NCI-H748 (cell line): ENCODE measurements at regions not wholly inside any gene's neighbourhood (a gene's known extent, or its start where the extent isn't known, plus 50 kb on each side); places are given as distances from the start of the nearest gene placed in this dataset.

ENCODE experiments used
- DNase-seq: peaks from one replicate; lab custom pipeline; 2025; ENCODE audit not compliant: unreplicated experiment; lab: John Stamatoyannopoulos, UW

DNA sequence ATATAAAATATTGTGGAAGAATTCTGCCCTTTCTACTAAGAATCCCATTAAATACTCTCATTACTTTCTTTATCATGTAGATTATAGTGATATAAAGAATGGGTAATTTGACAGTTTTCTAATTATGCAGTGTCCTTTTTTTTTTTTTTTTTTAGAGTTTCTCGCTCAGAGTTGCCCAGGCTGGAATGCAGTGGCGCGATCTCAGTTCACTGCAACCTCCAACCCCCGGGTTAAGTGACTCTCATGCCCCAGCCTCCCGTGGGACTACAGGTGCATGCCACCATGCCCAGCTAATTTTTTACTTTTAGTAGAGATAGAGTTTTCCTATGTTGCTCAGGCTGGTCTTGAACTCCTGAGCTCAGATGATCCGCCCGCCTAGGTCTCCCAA lies 1143.4 kb upstream of the SORCS1 start:
- no peak for DNase-seq

DNA sequence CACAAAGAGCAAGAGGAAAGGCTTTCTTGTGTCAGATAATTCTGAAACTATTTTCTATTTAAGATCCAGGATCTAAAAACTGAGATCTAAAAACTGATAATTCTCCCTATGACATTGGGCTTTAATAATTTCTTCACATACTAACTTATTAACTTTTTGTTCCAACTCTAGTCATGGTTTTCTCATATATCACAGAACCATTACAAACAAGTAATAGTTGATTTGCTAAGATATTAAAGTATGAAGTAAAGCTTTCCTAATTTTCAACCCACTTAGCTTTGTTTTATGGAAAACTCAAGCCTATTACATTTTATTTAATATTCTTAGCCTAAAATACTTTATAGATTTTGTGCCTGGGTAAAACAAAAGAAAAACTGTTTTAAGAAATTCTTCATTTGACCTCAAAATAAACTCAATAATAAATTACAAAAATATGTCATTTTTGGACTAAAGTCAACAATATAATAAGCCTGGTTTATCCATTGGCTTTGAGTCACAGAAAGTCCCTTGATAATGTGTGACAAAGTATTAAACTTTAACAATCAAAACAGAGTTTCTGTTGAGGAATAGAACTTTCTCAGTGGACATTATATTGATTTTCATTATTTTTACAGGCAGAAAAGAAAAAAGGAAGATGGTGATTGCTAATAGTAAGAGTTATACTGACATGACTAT lies 1142.9 kb upstream of the SORCS1 start:
- no peak for DNase-seq

DNA sequence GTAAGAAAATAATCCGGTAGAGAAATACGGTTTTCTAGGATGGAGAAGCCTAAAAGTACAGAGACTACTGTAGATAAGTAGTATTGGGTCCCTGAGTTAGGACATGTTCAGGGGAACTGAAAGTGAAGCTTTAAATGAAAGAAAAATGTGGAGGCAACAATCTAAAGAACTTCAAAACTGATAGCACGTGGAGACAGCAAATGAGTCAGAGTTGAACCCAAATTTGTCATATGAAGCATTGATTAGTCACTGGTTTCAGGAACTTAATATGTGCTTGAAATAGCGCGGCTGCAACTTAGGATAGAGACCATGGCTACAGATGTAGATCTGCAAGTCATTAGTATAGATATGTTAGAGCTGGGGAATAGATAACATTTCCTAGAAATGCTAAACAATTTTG lies 1138.6 kb upstream of the SORCS1 start:
- no peak for DNase-seq

DNA sequence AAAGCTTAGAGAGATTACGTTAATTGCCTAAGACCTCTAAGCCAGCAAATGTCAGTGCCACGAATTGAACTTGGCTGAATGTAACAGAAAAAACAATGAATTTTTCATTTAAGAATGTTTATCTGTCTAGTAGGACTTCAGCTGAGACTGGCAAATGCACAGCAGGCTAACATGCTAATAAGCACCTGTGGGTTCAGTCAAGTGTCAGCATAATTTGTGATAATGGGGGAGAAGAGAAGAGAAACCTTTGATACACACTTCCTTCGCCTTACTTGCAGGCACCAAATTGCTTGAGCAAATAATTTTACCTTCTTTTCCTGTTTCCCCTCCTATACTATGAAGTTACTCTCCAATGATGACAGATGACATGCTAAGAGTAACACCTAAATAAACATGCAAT lies 1136.5 kb upstream of the SORCS1 start:
- peak; percentile 31 for DNase-seq

DNA sequence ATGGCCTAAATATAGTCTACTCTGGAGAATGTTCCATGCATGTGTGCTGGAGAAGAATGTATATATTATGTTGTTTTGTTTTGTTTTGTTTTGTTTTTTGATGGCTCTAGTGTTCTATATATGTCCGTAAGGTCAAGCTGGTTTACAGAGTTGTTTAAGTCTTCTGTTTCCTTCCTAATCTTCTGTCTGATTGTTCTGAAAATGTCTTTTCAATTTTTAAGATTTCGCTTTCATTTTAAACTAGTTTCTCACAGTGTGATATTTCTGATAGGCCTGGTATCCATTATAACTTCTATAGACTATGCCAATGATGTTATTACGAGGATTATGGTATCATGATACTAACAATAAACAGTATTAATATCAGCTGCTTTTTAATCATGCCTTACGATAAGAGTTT lies 1126.3 kb upstream of the SORCS1 start:
- no peak for DNase-seq

DNA sequence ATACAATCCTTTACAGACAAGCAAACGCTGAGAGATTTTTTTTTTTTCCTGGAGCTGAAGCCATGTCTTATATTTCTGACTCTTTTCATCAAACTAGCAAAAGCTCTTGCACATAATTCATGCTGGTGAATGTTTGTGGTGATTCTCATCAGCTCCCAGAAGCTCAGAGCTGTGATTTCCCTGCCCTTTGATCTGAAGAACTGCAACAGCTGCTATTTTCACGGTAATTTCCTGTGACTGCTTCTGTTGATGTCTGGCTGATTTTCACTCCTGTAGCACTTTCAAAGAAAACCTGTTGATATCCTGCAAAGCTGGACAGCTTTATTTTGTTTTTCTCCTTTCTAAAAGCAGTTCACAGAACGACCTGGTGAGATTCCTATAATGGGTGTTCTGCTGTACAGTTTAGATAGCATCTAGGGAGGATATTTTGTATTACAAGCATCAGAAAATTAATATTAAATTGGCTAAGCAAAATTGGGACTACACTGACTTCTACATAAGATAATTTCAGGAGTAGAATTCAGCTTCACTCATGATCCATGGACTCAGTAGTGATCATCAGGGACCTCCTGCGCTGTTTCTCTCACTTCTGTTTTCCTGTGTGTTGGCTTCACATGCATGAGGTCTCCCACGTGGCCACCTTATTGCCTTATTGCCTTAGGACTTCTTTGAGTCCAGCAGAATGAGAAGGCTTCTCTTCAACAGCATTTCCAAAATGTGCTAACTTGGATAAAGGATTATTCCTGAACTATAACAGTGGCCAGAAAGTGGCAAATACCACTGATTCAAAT lies 1111.6 kb upstream of the SORCS1 start:
- no peak for DNase-seq

DNA sequence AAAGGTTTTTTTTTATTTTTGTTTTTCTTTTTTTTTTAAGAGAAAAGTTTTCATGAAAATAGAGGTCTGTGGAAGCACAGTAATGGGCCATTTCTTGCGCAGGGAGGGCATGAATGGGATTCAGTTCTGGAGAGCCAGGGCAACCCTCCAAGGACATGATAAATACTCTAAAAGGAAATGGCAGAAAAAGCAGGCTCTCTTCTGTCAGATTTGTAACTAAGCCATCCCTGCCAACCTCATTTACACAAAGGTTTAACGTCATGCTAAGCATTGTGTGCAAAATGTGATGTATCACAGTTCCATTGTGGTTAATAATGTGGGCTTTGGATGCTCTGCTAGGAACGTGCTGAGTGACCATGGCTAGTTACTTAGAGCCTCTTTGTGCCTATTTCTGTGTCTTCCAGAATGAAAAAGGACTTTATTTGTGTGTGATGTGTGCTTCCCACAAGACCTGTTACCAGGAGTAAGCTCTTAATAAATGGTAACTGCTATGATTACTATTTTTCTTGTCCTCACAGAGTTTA lies 1095.9 kb upstream of the SORCS1 start:
- no peak for DNase-seq

DNA sequence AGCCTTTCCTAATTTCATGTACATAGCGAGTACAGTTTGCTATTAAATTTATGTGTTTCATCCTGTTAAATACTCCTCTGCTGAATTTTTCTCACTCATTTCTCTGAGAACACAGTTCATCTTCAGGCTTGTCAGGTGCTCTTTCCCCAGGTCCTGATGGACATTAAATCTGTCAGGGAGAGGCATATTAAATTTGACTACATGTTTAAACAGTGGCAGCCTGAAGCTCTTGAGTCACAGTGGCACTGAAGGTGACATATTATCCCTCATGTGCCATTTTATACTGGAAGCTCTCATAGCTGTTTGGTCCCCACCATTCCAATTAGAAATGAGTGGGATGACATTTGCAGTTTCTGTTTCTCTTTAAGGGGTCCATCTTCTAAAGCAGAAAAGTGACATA lies 1089.6 kb upstream of the SORCS1 start:
- DNase-seq: peak; percentile 1

DNA sequence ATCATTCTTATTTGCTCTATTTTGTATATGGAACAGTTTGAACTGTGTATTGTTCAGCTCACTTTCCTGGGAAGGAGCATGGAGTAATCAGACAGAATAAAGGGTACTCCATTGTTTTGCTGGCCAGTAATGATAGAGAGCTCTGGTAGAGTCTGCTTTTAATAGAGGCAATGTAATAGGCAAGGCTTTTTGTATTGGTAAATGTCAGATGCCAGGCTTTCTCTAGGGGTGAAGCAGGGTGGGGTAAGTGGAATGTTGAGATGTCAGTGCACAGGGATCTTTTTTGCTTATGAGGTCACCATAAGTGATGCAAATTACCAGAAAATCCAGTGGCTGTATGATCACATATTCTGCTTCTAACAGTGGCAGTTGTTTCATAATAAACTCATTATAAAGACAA lies 1088.3 kb upstream of the SORCS1 start:
- no peak for DNase-seq

DNA sequence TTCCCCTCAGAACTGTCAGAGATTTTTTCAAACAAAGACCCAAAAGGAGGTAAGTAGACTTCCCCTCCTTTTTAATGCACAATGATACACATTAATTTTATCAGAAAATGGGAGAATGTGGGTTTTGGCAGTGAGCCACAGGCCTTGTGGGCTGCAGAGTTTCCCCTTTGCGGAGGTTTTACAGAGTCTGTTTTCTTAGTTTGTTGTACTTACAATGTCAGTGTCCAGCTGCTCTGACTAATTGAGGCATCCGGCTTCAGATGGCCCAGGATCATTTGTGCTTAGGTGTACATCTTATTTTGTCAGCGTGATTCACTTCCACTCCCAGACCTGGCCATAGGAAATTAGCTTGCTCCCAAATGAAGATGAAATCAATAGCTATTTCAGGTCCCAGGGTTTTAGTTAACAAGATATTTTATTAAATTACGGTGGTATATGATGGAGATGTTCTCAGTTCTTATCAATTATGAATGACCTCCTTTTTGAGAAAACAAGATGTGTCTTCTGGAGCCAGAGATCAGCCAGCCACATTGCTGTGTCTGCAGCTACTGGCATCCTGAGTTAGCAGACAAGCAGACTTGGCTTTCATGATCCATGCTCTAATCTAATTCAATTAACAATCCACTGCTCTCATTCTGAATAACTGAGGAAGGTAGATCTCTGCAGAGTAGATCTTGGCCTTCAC lies 1086.6 kb upstream of the SORCS1 start:
- DNase-seq: no peak

DNA sequence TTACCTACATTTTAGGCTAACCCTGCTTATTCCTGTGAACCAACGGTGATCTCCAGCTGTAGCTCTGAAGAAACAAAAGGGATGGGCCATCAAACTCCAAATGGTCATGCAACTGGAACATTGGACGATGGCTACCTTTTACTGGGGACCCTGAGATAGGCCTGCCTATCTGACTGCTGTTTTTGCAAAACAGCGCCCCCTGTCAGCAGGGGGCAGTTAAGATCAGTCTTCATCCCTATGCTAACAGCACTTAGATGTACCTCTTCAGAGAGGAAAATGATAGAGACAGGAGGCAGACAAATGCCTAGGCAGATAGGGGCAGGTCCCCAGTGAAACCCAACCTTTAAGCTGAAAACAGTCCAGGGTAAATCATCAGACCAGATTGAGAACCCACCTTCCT lies 1085.4 kb upstream of the SORCS1 start:
- DNase-seq: no peak

DNA sequence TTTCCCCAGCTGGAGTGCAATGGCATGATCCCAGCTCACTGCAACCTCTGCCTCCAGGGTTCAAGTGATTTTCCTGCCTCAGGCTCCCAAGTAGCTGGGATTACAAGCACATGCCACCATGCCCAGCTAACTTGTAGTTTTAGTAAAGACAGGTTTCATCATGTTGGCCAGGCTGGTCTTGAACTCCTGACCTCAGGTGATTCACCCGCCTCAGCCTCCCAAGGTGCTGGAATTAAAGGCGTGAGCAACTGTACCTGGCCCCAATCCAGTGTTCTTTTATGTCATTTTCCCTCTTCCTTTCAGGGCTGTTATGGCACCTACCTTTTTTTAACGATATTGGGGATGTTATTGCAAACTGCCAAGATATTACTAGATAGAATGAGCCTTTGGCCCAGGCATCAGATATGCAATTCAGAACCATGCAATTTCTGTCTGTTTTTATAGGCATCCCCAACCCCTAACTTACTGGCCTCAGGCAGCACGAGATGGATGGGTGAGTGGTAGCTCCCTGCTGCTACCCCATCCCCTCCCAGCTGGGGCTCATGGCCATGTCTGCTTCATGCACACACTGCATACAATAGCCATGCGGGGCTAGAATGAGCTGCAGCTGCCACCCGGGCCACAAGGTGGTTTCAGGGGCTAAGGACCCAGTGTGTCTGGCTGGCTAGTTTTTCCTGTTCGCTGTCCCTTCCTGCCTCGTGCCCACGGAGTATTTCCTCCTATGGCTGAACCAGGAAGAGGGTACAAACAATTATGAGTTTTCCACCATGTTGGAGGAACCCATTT lies 1080.1 kb upstream of the SORCS1 start:
- no peak for DNase-seq

DNA sequence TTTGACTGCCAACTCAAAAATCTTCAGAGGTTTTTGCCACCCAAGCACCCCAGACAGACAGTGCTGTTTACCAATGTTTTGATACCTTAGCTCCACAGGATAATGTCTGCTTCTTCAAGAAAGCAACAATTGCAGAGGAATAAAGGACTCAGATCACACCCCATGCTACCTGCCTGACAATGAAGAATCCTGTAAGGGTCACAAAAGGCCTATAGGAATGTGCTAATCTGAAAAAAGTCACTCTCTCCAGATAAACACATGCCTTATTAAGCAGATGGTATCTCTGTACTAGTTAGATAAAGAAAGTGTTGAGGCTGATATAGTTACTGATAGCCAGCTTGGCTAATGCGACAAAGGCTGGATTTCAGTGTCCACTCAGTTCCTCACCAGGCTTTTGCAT lies 1076.7 kb upstream of the SORCS1 start:
- no peak for DNase-seq

DNA sequence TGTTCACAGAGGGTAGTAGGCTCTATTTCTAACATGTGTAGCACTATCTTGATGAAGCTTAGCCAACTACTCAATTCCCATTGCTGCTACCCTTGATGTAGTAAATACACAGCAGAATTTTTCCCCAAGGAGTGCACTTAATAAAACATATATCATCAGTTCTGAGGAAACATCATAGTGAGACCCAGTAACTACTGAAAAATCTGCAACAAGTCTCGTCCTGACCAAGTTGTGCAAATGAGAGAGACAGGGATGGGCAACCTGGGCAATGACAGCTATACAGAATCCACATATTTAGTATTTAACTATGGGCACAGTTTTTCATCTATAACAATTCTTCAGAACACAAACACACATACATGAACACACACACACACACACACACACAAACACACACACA lies 1073.8 kb upstream of the SORCS1 start:
- DNase-seq: no peak

DNA sequence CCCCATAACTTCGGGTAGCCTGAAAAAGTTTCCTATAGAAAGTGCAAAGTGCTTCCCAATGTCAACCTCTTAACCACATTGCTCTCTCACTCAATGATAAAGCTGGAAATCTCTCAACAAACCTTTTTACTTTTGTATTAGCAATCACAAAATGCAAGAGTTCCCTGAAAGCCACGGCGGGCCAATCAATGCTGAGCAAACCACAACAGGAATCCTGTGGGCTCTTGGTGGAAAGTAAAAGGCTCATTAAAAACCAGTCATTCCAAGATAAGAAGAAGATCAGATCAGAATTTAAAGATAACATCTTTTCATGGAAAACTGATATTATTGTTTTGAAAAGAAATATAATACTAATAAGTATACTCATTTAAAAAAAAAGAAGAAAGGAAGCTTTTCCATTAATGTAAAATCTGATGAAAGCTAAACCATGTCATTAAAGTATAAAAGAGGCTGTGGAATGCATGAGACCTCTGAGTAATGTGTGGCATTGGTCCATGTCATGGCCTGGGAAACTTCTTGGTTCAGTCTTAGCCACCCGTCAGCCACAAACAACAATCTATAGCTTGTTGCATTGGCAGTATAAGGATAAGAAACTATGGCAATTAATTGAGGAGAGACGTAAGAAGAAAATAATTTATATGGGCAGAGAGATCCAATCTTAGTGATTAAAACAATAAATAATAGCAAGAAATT lies 1066.1 kb upstream of the SORCS1 start:
- DNase-seq: no peak

DNA sequence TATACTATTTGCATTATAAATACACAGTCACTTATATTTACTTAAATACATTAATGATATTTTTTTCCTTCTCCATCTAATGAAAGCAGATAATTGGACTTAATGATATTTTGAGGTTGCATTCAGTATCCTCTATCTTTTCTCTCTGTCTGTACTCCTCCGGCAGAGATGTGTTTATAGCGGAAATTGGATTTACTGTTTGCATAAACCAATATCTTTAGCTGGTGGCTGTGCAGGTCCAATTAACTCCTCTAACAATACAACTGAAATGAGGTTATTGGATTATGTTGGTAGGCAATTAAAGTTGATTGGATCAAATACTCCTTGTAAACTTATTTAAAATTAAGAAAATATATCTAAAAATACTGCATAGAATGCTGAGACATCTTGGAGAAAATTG lies 1044.2 kb upstream of the SORCS1 start:
- no peak for DNase-seq

DNA sequence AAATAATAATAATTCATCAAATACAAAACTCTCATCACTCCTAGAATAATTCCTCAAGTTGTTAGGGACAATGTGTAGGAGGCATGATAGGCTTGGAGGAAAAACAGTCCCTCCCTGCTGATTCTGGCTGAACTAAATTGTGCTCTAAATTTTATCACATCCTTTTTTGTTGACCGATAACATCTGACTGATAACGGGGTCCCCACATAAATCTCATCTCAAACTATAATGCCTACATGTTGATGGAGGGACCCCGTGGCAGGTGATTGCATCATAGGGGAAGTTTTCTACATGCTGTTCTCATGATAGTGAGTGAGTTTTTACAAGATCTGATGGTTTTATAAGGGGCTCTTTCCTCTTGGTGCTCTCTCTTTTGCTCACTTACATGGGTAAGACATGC lies 1043.5 kb upstream of the SORCS1 start:
- DNase-seq: no peak

DNA sequence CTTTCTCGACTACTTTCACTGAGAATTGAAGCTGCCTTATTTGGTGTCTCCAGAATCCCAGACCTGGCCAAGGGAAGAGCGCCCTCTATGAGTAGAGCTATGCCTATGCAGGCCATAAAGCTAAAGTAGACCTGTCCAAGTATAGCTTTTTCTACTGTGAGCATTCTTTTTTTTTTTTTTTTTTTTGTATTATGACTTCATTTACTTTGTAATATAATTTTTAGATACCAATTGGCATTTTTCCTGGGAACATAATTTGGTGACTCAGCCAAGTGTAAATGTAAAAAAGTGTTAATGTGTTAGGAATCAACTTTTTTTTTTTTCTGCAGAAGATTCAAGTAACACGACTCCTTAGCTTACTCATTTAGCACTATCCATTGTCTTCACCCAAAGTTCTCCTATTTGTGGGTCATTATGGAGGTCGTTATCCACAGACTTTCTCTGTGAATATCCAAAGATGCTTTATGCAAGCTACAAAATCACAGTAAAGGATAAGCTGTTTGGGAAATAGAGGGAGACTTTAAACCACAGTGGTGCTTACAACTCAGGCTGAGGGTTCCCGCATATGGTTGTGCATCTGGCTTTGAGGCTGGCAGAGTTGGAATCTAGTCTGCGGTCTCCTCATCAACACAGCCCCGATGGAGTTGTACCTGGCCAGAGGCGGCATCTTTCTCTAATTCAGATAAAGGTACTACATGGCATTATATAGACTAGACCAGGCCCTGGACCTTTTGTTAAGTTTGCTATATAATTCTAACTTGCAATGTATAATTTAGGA lies 1040.2 kb upstream of the SORCS1 start:
- DNase-seq: peak; percentile 32

DNA sequence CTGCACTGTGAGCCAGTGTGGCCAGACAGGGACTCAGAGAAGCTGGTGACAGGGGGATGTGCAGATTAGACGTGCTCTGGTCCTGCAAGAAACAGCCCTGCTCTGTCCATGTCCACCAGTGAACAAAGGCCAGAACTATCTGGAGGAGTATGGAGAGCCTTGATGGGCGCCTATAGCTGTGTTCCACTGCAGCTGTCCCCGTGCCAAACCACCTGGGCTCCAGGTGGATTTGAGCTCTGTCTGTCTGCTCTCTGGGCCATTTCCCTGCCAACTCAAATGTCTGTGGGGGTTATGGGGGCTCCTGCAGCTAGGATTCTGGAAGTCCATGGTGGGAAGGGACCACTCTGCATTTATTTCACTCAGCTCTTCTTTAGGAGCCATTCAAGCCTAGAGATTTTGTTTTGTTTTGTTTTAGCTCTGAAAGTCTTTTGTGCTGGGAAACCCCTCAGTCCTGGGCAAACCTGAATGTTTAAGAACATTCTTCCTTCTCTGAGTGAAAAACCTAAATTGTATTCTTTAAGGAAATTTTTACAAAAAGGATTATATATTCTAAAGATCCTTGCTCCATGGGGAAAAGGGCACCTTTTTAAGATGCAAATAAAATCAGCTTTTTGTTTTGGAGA lies 1039.5 kb upstream of the SORCS1 start:
- DNase-seq: no peak
